Immature natural killer cell (primary cell): ENCODE measurements at regions not wholly inside any gene's neighbourhood (a gene's known extent, or its start where the extent isn't known, plus 50 kb on each side); places are given as distances from the start of the nearest gene placed in this dataset.

Experiments used
- DNase-seq, 3 donors: peaks; one replicate each; pipeline ENCODE4 v3.0.0; 2022; ENCODE audit warnings: mixed read lengths in 1 of 3
- H3K27ac Mint-ChIP-seq, 6 donors: one replicate each; pipeline ENCODE4 v1.8.0; 2020; ENCODE audit warnings: mixed read lengths in 6 of 6, mild to moderate bottlenecking in 5 of 6, inconsistent platforms in 4 of 6, moderate library complexity in 3 of 6
- H3K27me3 Mint-ChIP-seq, 3 donors: one replicate each; pipeline ENCODE4 v1.8.0; 2020 to 2021; ENCODE audit warnings: low read depth in 3 of 3, mild to moderate bottlenecking in 3 of 3, mixed read lengths in 3 of 3, moderate library complexity in 3 of 3, inconsistent platforms in 1 of 3
- H3K36me3 Mint-ChIP-seq, 3 donors: one replicate each; pipeline ENCODE4 v1.8.0; 2020; ENCODE audit warnings: mixed read lengths in 3 of 3, inconsistent platforms in 2 of 3, mild to moderate bottlenecking in 2 of 3
- H3K4me1 Mint-ChIP-seq, 2 donors: one replicate each; pipeline ENCODE4 v1.8.0; 2020; ENCODE audit warnings: inconsistent platforms in 2 of 2, mild to moderate bottlenecking in 2 of 2, mixed read lengths in 2 of 2, moderate library complexity in 1 of 2
- H3K4me3 Mint-ChIP-seq, 5 donors: one replicate each; pipeline ENCODE4 v1.8.0; 2020; ENCODE audit warnings: mild to moderate bottlenecking in 5 of 5, mixed read lengths in 5 of 5, inconsistent platforms in 3 of 5, moderate library complexity in 3 of 5
- H3K9me3 Mint-ChIP-seq, 6 donors: one replicate each; pipeline ENCODE4 v1.8.0; 2020; ENCODE audit warnings: mild to moderate bottlenecking in 6 of 6, mixed read lengths in 6 of 6, inconsistent platforms in 4 of 6, moderate library complexity in 3 of 6

- Mint-ChIP-seq H3K27ac (no peak overlapping the region), H3K27me3 (peaks cover 0 to 3% (median 0%) of the 10 kb centered on the region in 3 donors), H3K4me3 (no peak overlapping the region), H3K9me3 (peaks cover 0 to 5% (median 0%) of the 10 kb centered on the region in 6 donors), H3K4me1 (no peaks in the 10 kb centered on the region), H3K36me3 (no peaks in the 10 kb centered on the region)
- no peak for DNase-seq
Observed at GRCh38 chr12:130070126-130070611, 92.1 kb upstream of the FZD10 start.

- no peak for DNase-seq
- no peak overlapping the region for H3K4me3 Mint-ChIP-seq
- peaks cover 0 to 3% (median 0%) of the 10 kb centered on the region in 3 donors for H3K36me3 Mint-ChIP-seq
- no peaks in the 10 kb centered on the region for H3K4me1 Mint-ChIP-seq
- peaks cover 0 to 2% (median under 1%) of the 10 kb centered on the region in 6 donors for H3K9me3 Mint-ChIP-seq
- H3K27ac Mint-ChIP-seq: no peak overlapping the region
- H3K27me3 Mint-ChIP-seq: peaks cover 0 to 2% (median 1%) of the 10 kb centered on the region in 3 donors
Observed at GRCh38 chr12:130073721-130074120, 88.5 kb upstream of the FZD10 start.

GRCh38 chr12:130074661-130075406 lies 87.4 kb upstream of the FZD10 start:
- H3K4me3 Mint-ChIP-seq: no peak overlapping the region
- H3K27ac Mint-ChIP-seq: no peak overlapping the region

GRCh38 chr12:130075497-130076076 lies 86.7 kb upstream of the FZD10 start:
- Mint-ChIP-seq H3K9me3 (peaks cover 0 to 2% (median under 1%) of the 10 kb centered on the region in 6 donors), H3K4me1 (no peaks in the 10 kb centered on the region), H3K27me3 (peaks cover 1 to 2% (median 2%) of the 10 kb centered on the region in 3 donors), H3K27ac (no peak overlapping the region), H3K4me3 (no peak overlapping the region), H3K36me3 (peaks cover 0 to 3% (median 0%) of the 10 kb centered on the region in 3 donors)
- no peak for DNase-seq

More at GRCh38 chr12:130074661-130075406, 87.4 kb upstream of the FZD10 start:
- peaks cover 0 to 3% (median 0%) of the 10 kb centered on the region in 3 donors for H3K36me3 Mint-ChIP-seq
- peaks cover 0 to 2% (median under 1%) of the 10 kb centered on the region in 6 donors for H3K9me3 Mint-ChIP-seq
- H3K4me1 Mint-ChIP-seq: no peaks in the 10 kb centered on the region
- no peak for DNase-seq
- H3K27me3 Mint-ChIP-seq: peaks cover 1 to 2% (median 2%) of the 10 kb centered on the region in 3 donors

- Mint-ChIP-seq H3K27me3 (peaks cover 1 to 3% (median 2%) of the 10 kb centered on the region in 3 donors), H3K36me3 (peaks cover 0 to 3% (median 0%) of the 10 kb centered on the region in 3 donors), H3K9me3 (peaks cover 0 to 2% (median under 1%) of the 10 kb centered on the region in 6 donors), H3K4me3 (no peak overlapping the region), H3K27ac (no peak overlapping the region), H3K4me1 (no peaks in the 10 kb centered on the region)
- DNase-seq: no peak
Observed at GRCh38 chr12:130076126-130076525, 86.1 kb upstream of the FZD10 start.

- H3K27ac Mint-ChIP-seq: no peak overlapping the region
- peaks cover 0 to 3% (median 0%) of the 10 kb centered on the region in 3 donors for H3K36me3 Mint-ChIP-seq
- peaks cover 0 to 2% (median under 1%) of the 10 kb centered on the region in 6 donors for H3K9me3 Mint-ChIP-seq
Observed at GRCh38 chr12:130076752-130077151, 85.5 kb upstream of the FZD10 start.

GRCh38 chr12:130078852-130079251 lies 83.4 kb upstream of the FZD10 start:
- no peaks in the 10 kb centered on the region for H3K4me1 Mint-ChIP-seq
- H3K27me3 Mint-ChIP-seq: peaks cover 0 to 3% (median 1%) of the 10 kb centered on the region in 3 donors

More at GRCh38 chr12:130076752-130077151, 85.5 kb upstream of the FZD10 start:
- no peak for DNase-seq
- H3K27me3 Mint-ChIP-seq: peaks cover 1 to 3% (median 2%) of the 10 kb centered on the region in 3 donors
- H3K4me1 Mint-ChIP-seq: no peaks in the 10 kb centered on the region
- no peak overlapping the region for H3K4me3 Mint-ChIP-seq

GRCh38 chr12:130079279-130079678 lies 83.0 kb upstream of the FZD10 start:
- no peak for DNase-seq
- Mint-ChIP-seq H3K36me3 (peaks cover 0 to 3% (median 0%) of the 10 kb centered on the region in 3 donors), H3K9me3 (peaks cover 0 to 2% (median under 1%) of the 10 kb centered on the region in 6 donors)

More at GRCh38 chr12:130078852-130079251, 83.4 kb upstream of the FZD10 start:
- no peak overlapping the region for H3K4me3 Mint-ChIP-seq
- no peak for DNase-seq
- peaks cover 0 to 2% (median under 1%) of the 10 kb centered on the region in 6 donors for H3K9me3 Mint-ChIP-seq
- peaks cover 0 to 3% (median 0%) of the 10 kb centered on the region in 3 donors for H3K36me3 Mint-ChIP-seq
- H3K27ac Mint-ChIP-seq: no peak overlapping the region

GRCh38 chr12:130080205-130080604 lies 82.1 kb upstream of the FZD10 start:
- H3K9me3 Mint-ChIP-seq: peaks cover 0 to 4% (median under 1%) of the 10 kb centered on the region in 6 donors
- peaks cover 2 to 3% (median 3%) of the 10 kb centered on the region in 3 donors for H3K27me3 Mint-ChIP-seq

More at GRCh38 chr12:130079279-130079678, 83.0 kb upstream of the FZD10 start:
- Mint-ChIP-seq H3K4me3 (no peak overlapping the region), H3K27me3 (peaks cover 1 to 3% (median 2%) of the 10 kb centered on the region in 3 donors), H3K27ac (no peak overlapping the region), H3K4me1 (no peaks in the 10 kb centered on the region)

GRCh38 chr12:130081117-130081805 lies 81.0 kb upstream of the FZD10 start:
- H3K27me3 Mint-ChIP-seq: peaks cover 2 to 3% (median 3%) of the 10 kb centered on the region in 3 donors
- peaks cover 0 to 3% (median 0%) of the 10 kb centered on the region in 3 donors for H3K36me3 Mint-ChIP-seq
- DNase-seq: no peak
- no peak overlapping the region for H3K27ac Mint-ChIP-seq
- peaks cover 0 to 4% (median 0%) of the 10 kb centered on the region in 6 donors for H3K9me3 Mint-ChIP-seq
- no peak overlapping the region for H3K4me3 Mint-ChIP-seq
- H3K4me1 Mint-ChIP-seq: no peaks in the 10 kb centered on the region

More at GRCh38 chr12:130080205-130080604, 82.1 kb upstream of the FZD10 start:
- no peak overlapping the region for H3K27ac Mint-ChIP-seq
- H3K4me1 Mint-ChIP-seq: no peaks in the 10 kb centered on the region
- H3K36me3 Mint-ChIP-seq: peaks cover 0 to 3% (median 0%) of the 10 kb centered on the region in 3 donors
- H3K4me3 Mint-ChIP-seq: no peak overlapping the region
- DNase-seq: no peak

GRCh38 chr12:130083002-130083401 lies 79.3 kb upstream of the FZD10 start:
- Mint-ChIP-seq H3K36me3 (no peaks in the 10 kb centered on the region), H3K27ac (no peak overlapping the region), H3K4me3 (no peak overlapping the region), H3K9me3 (peaks cover 0 to 2% (median 0%) of the 10 kb centered on the region in 6 donors), H3K27me3 (peaks cover 3 to 4% (median 4%) of the 10 kb centered on the region in 3 donors), H3K4me1 (no peaks in the 10 kb centered on the region)
- DNase-seq: no peak

GRCh38 chr12:130083734-130084133 lies 78.5 kb upstream of the FZD10 start:
- Mint-ChIP-seq H3K36me3 (no peaks in the 10 kb centered on the region), H3K27me3 (peaks cover 4 to 7% (median 4%) of the 10 kb centered on the region in 3 donors), H3K4me1 (no peaks in the 10 kb centered on the region), H3K27ac (no peak overlapping the region), H3K4me3 (no peak overlapping the region), H3K9me3 (peaks cover 0 to 2% (median 0%) of the 10 kb centered on the region in 6 donors)
- no peak for DNase-seq

- no peak overlapping the region for H3K4me3 Mint-ChIP-seq
- H3K9me3 Mint-ChIP-seq: peaks cover 0 to 2% (median 0%) of the 10 kb centered on the region in 6 donors
- H3K27ac Mint-ChIP-seq: no peak overlapping the region
- no peaks in the 10 kb centered on the region for H3K36me3 Mint-ChIP-seq
- no peaks in the 10 kb centered on the region for H3K4me1 Mint-ChIP-seq
- peaks cover 4 to 7% (median 4%) of the 10 kb centered on the region in 3 donors for H3K27me3 Mint-ChIP-seq
- no peak for DNase-seq
Observed at GRCh38 chr12:130084359-130084758, 77.9 kb upstream of the FZD10 start.
